ENCODE measurements at regions not wholly inside any gene's neighbourhood (a gene's known extent, or its start where the extent isn't known, plus 50 kb on each side); places are given as distances from the start of the nearest gene placed in this dataset.

- no TSS peak for BruUV-seq (replicated peaks)
Observed at GRCh38 chr14:42556551-42556950, 949.9 kb downstream of the LRFN5 start.

GRCh38 chr14:42555365-42555764, 948.7 kb downstream of the LRFN5 start:
- Histone ChIP-seq H3K4me3 (ENCODE audit: low read length) (no peak overlapping the region), H3K9me2 (replicated peaks; ENCODE audit: low read length) (no peaks in the 10 kb centered on the region), H3K4me2 (ENCODE audit: low read length) (no peak overlapping the region), H3K79me2 (ENCODE audit: low read length) (no peaks in the 10 kb centered on the region), H4K20me1 (ENCODE audit: low read length) (no peaks in the 10 kb centered on the region), H3K36me3 (ENCODE audit: low read depth, low read length) (no peaks in the 10 kb centered on the region), H3K4me1 (ENCODE audit: insufficient read depth, low read length) (no peaks in the 10 kb centered on the region), H3F3A (ENCODE audit: low read length, unreplicated experiment) (no peaks in the 10 kb centered on the region), H3K9ac (ENCODE audit: low read length) (no peak overlapping the region), H3K27me3 (ENCODE audit: low read length) (no peaks in the 10 kb centered on the region), H3K9me3 (ENCODE audit: low read length) (no peaks in the 10 kb centered on the region), H3K27ac (ENCODE audit: low read length) (no peak overlapping the region), H2AFZ (ENCODE audit: low read length) (no peak overlapping the region)
- POLR2A ChIA-PET (ENCODE audit: unreplicated experiment) = no interaction called here
- CTCF ChIA-PET = no interaction called here
- no TSS peak for BruUV-seq (replicated peaks)
- DNase-seq (no peak), ATAC-seq (no peak)
- intact Hi-C loops (cut with micrococcal nuclease) = no loop called here
- TF ChIP-seq CTCF (conservative IDR thresholded peaks at IDR 0.05; ENCODE audit: low read depth, low read length) (no peak), EZH2phosphoT487 (IDR thresholded peaks at IDR 0.05; ENCODE audit: borderline replicate concordance, low read length) (no peak), EZH2 (IDR thresholded peaks at IDR 0.05; ENCODE audit: low read length, unreplicated experiment) (no peak)

More at GRCh38 chr14:42556551-42556950, 949.9 kb downstream of the LRFN5 start:
- H2AFZ ChIP-seq (ENCODE audit: low read length) = no peak overlapping the region
- ChIA-PET CTCF (no interaction called here), POLR2A (ENCODE audit: unreplicated experiment) (interaction anchor here (0.6 kb wide), 1 partner anchor 24 kb away, joined by 3 read pairs; no protein-coding TSS in a partner anchor)
- no peaks in the 10 kb centered on the region for H4K20me1 ChIP-seq (ENCODE audit: low read length)
- no peaks in the 10 kb centered on the region for H3K27me3 ChIP-seq (ENCODE audit: low read length)
- H3K9me3 ChIP-seq (ENCODE audit: low read length) = no peaks in the 10 kb centered on the region
- H3K27ac ChIP-seq (ENCODE audit: low read length) = no peak overlapping the region
- H3K9ac ChIP-seq (ENCODE audit: low read length) = no peak overlapping the region
- H3K4me3 ChIP-seq (ENCODE audit: low read length) = no peak overlapping the region
- no peaks in the 10 kb centered on the region for H3F3A ChIP-seq (ENCODE audit: low read length, unreplicated experiment)
- no peaks in the 10 kb centered on the region for H3K79me2 ChIP-seq (ENCODE audit: low read length)
- no peak for TF ChIP-seq CTCF (conservative IDR thresholded peaks at IDR 0.05; ENCODE audit: low read depth, low read length)
- no peak for TF ChIP-seq EZH2 (IDR thresholded peaks at IDR 0.05; ENCODE audit: low read length, unreplicated experiment)
- no peak for TF ChIP-seq EZH2phosphoT487 (IDR thresholded peaks at IDR 0.05; ENCODE audit: borderline replicate concordance, low read length)
- peak; percentile 4 for DNase-seq
- H3K4me2 ChIP-seq (ENCODE audit: low read length) = no peak overlapping the region
- H3K4me1 ChIP-seq (ENCODE audit: insufficient read depth, low read length) = no peaks in the 10 kb centered on the region
- H3K9me2 ChIP-seq (replicated peaks; ENCODE audit: low read length) = no peaks in the 10 kb centered on the region
- no peaks in the 10 kb centered on the region for H3K36me3 ChIP-seq (ENCODE audit: low read depth, low read length)
- ATAC-seq = peak; percentile 92
- intact Hi-C loops (cut with micrococcal nuclease) = no loop called here

- intact Hi-C loops (cut with micrococcal nuclease) = no loop called here
- no peaks in the 10 kb centered on the region for H4K20me1 ChIP-seq (ENCODE audit: low read length)
- ChIA-PET CTCF (no interaction called here), POLR2A (ENCODE audit: unreplicated experiment) (no interaction called here)
- H3K4me1 ChIP-seq (ENCODE audit: insufficient read depth, low read length) = no peaks in the 10 kb centered on the region
- no peaks in the 10 kb centered on the region for H3K9me2 ChIP-seq (replicated peaks; ENCODE audit: low read length)
- no TSS peak for BruUV-seq (replicated peaks)
- no peak overlapping the region for H3K27ac ChIP-seq (ENCODE audit: low read length)
- no peaks in the 10 kb centered on the region for H3F3A ChIP-seq (ENCODE audit: low read length, unreplicated experiment)
- H3K9me3 ChIP-seq (ENCODE audit: low read length) = no peaks in the 10 kb centered on the region
- H2AFZ ChIP-seq (ENCODE audit: low read length) = no peak overlapping the region
- no peak for TF ChIP-seq EZH2 (IDR thresholded peaks at IDR 0.05; ENCODE audit: low read length, unreplicated experiment)
- no peak for TF ChIP-seq EZH2phosphoT487 (IDR thresholded peaks at IDR 0.05; ENCODE audit: borderline replicate concordance, low read length)
- TF ChIP-seq CTCF (conservative IDR thresholded peaks at IDR 0.05; ENCODE audit: low read depth, low read length) = no peak
- no peaks in the 10 kb centered on the region for H3K79me2 ChIP-seq (ENCODE audit: low read length)
- no peak overlapping the region for H3K9ac ChIP-seq (ENCODE audit: low read length)
- no peak overlapping the region for H3K4me2 ChIP-seq (ENCODE audit: low read length)
- no peaks in the 10 kb centered on the region for H3K36me3 ChIP-seq (ENCODE audit: low read depth, low read length)
- DNase-seq (no peak), ATAC-seq (no peak)
- no peak overlapping the region for H3K4me3 ChIP-seq (ENCODE audit: low read length)
- no peaks in the 10 kb centered on the region for H3K27me3 ChIP-seq (ENCODE audit: low read length)
Observed at GRCh38 chr14:42554091-42554490, 947.4 kb downstream of the LRFN5 start.

All from PC-3 (cell line).